Keratinocyte (primary cell): ENCODE measurements at regions not wholly inside any gene's neighbourhood (a gene's known extent, or its start where the extent isn't known, plus 50 kb on each side); places are given as distances from the start of the nearest gene placed in this dataset.

Experiments
- CTCF ChIP-seq, 3 experiments: IDR thresholded peaks in 1 of 3; conservative IDR thresholded peaks in 1 of 3; optimal IDR thresholded peaks in 1 of 3; 2 replicates in 2 of 3; 3 replicates in 1 of 3; pipeline versions ENCODE3 to v1.5.1; 2011; ENCODE audit warnings: low read length in 3 of 3, mild to moderate bottlenecking in 3 of 3, moderate library complexity in 2 of 3, control low read depth in 1 of 3, inconsistent platforms in 1 of 3; ENCODE audit not compliant: insufficient read depth in 2 of 3; ENCODE audit errors: extremely low read depth in 1 of 3
- EZH2 ChIP-seq: IDR thresholded peaks from one replicate; pipeline ENCODE4 v1.6.1; 2012; ENCODE audit warnings: inconsistent platforms, mild to moderate bottlenecking, low read length, moderate library complexity

DNA sequence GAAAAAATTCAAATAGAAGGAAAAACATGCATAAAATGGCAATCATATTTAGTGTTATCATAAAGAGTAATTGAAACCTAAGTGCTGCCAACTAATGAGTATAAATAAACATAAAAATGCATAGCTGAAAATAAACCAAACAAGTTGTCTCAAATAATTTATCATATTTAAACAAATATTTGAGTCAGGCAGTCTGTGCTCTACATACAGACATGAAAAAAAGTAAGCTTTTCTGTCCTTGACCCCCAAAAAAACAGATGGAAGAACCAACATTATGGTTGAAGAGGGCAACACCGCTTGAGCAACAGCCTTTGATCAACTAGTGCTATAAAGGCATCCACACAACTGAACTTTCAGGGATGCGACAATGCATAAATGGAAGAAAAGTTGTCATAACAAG, 735.1 kb upstream of the MIR17HG start:
- TF ChIP-seq EZH2, result no peak
- no peak for TF ChIP-seq CTCF (optimal IDR thresholded peaks at IDR 0.05 in 1 of 3, IDR thresholded peaks at IDR 0.05 in 1 of 3, conservative IDR thresholded peaks at IDR 0.05 in 1 of 3; ENCODE audit: extremely low read depth in 1 of 3, insufficient read depth in 2 of 3, low read length in 3 of 3)
